ENCODE measurements at regions not wholly inside any gene's neighbourhood (a gene's known extent, or its start where the extent isn't known, plus 50 kb on each side); places are given as distances from the start of the nearest gene placed in this dataset.

- H3K4me2 ChIP-seq (ENCODE audit: low read length), result no peak overlapping the region
- TF ChIP-seq TAF1 (IDR thresholded peaks at IDR 0.05; ENCODE audit: low read depth) (no peak), EZH2 (IDR thresholded peaks at IDR 0.05; ENCODE audit: borderline replicate concordance, insufficient read depth, low read length, poor library complexity, severe bottlenecking) (no peak), POLR2AphosphoS5 (IDR thresholded peaks at IDR 0.05) (no peak), REST (IDR thresholded peaks at IDR 0.05; ENCODE audit: borderline replicate concordance) (no peak), CTCF (IDR thresholded peaks at IDR 0.05; ENCODE audit: poor library complexity, severe bottlenecking) (no peak), SMC3 (conservative IDR thresholded peaks at IDR 0.05; ENCODE audit: poor library complexity) (no peak), EP300 (conservative IDR thresholded peaks at IDR 0.05; ENCODE audit: poor library complexity, severe bottlenecking) (no peak), MXI1 (conservative IDR thresholded peaks at IDR 0.05; ENCODE audit: poor library complexity, severe bottlenecking) (no peak), RAD21 (conservative IDR thresholded peaks at IDR 0.05) (no peak)
- H3K27me3 ChIP-seq (ENCODE audit: insufficient read depth, low read depth, low read length), result no peaks in the 10 kb centered on the region
Measured at GRCh38 chr4:165548702-165549101, 169.9 kb downstream of the CPE start.

GRCh38 chr4:165553221-165553810 is 174.5 kb downstream of the CPE start:
- Histone ChIP-seq H3K36me3 (ENCODE audit: insufficient read depth, low read length) (no peaks in the 10 kb centered on the region), H3K9ac (ENCODE audit: low read length) (no peak overlapping the region), H3K9me2 (ENCODE audit: insufficient read depth, low read length) (no peaks in the 10 kb centered on the region), H3K4me2 (ENCODE audit: low read length) (no peak overlapping the region), H2AFZ (ENCODE audit: low read depth, low read length) (no peak overlapping the region), H3K27me3 (ENCODE audit: insufficient read depth, low read depth, low read length) (no peaks in the 10 kb centered on the region), H3K9me3 (ENCODE audit: low read length) (no peaks in the 10 kb centered on the region), H3K79me2 (replicated peaks; ENCODE audit: insufficient read depth, low read length) (no peaks in the 10 kb centered on the region), H3F3A (ENCODE audit: insufficient read depth, low read length, poor library complexity, severe bottlenecking) (no peaks in the 10 kb centered on the region), H4K20me1 (ENCODE audit: insufficient read depth) (no peaks in the 10 kb centered on the region), H3K4me3 (ENCODE audit: low read length) (no peak overlapping the region), H3K27ac (ENCODE audit: low read length) (no peak overlapping the region)
- TF ChIP-seq RAD21 (conservative IDR thresholded peaks at IDR 0.05) (no peak), REST (IDR thresholded peaks at IDR 0.05; ENCODE audit: borderline replicate concordance) (no peak), EP300 (conservative IDR thresholded peaks at IDR 0.05; ENCODE audit: poor library complexity, severe bottlenecking) (no peak), TAF1 (IDR thresholded peaks at IDR 0.05; ENCODE audit: low read depth) (no peak), EZH2 (IDR thresholded peaks at IDR 0.05; ENCODE audit: borderline replicate concordance, insufficient read depth, low read length, poor library complexity, severe bottlenecking) (no peak), MXI1 (conservative IDR thresholded peaks at IDR 0.05; ENCODE audit: poor library complexity, severe bottlenecking) (no peak), SMC3 (conservative IDR thresholded peaks at IDR 0.05; ENCODE audit: poor library complexity) (no peak)

More at GRCh38 chr4:165548702-165549101, 169.9 kb downstream of the CPE start:
- no peak overlapping the region for H3K9ac ChIP-seq (ENCODE audit: low read length)
- H3F3A ChIP-seq (ENCODE audit: insufficient read depth, low read length, poor library complexity, severe bottlenecking), result no peaks in the 10 kb centered on the region
- H3K4me3 ChIP-seq (ENCODE audit: low read length), result no peak overlapping the region
- H3K9me3 ChIP-seq (ENCODE audit: low read length), result no peaks in the 10 kb centered on the region
- no peaks in the 10 kb centered on the region for H3K9me2 ChIP-seq (ENCODE audit: insufficient read depth, low read length)
- H3K27ac ChIP-seq (ENCODE audit: low read length), result no peak overlapping the region
- no peaks in the 10 kb centered on the region for H4K20me1 ChIP-seq (ENCODE audit: insufficient read depth)
- no peaks in the 10 kb centered on the region for H3K79me2 ChIP-seq (replicated peaks; ENCODE audit: insufficient read depth, low read length)
- no peak overlapping the region for H2AFZ ChIP-seq (ENCODE audit: low read depth, low read length)
- H3K36me3 ChIP-seq (ENCODE audit: insufficient read depth, low read length), result no peaks in the 10 kb centered on the region
